ENCODE measurements at regions not wholly inside any gene's neighbourhood (a gene's known extent, or its start where the extent isn't known, plus 50 kb on each side); places are given as distances from the start of the nearest gene placed in this dataset.

GRCh38 chr18:77573571-77573970 lies 323.9 kb downstream of the GALR1 start:
- DNase-seq (ENCODE audit: low read depth), result no peak

- DNase-seq (ENCODE audit: low read depth), result no peak
These were observed 341.4 kb downstream of the GALR1 start for GRCh38 chr18:77590943-77591515.

DNA sequence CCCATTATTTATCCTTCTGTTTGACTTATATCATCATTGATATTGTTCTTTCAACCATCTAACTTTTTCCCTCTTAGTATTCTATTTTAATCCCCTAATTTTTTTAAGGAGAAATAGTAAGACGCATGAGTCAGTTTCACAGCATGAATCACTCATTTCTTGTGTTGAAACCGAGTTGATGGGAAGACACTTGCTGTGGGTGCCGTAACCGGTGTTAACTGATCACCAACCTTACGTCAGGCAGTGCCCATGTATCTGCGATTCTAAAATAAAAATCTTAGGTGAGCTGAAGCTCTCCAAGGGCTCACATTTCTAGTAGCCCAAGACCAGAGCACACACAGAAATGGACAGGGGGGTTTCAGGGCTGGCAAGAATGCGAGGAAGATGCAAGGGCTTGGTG lies 348.1 kb downstream of the GALR1 start:
- no peak for DNase-seq (ENCODE audit: low read depth)

GRCh38 chr18:77600674-77601073 lies 351.0 kb downstream of the GALR1 start:
- DNase-seq (ENCODE audit: low read depth), result no peak

- DNase-seq (ENCODE audit: low read depth), result no peak
These were observed 351.9 kb downstream of the GALR1 start for GRCh38 chr18:77601567-77601966.

GRCh38 chr18:77607087-77607486 lies 357.4 kb downstream of the GALR1 start:
- no peak for DNase-seq (ENCODE audit: low read depth)

- DNase-seq (ENCODE audit: low read depth), result no peak
These were observed 359.2 kb downstream of the GALR1 start for GRCh38 chr18:77608807-77609206.

DNA sequence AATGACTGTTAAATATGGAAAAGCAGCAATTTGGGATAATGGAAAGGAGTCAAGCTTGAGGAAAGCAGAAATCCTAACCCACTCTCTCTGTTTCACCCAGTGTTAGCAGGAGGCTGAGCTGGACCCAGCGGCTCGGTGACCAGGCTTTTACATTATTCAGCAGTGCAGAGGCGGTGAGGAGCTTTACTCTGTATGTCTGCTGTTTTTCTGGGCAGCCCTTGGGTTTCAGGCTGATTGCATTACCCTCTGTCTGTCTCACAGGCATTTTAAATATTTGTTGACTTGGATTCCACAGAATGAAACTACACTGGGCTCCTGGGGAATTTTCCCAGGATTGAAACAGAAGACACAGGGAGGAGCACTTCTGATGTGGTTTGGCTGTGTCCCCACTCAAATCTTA lies 368.0 kb downstream of the GALR1 start:
- DNase-seq (ENCODE audit: low read depth), result no peak

DNA sequence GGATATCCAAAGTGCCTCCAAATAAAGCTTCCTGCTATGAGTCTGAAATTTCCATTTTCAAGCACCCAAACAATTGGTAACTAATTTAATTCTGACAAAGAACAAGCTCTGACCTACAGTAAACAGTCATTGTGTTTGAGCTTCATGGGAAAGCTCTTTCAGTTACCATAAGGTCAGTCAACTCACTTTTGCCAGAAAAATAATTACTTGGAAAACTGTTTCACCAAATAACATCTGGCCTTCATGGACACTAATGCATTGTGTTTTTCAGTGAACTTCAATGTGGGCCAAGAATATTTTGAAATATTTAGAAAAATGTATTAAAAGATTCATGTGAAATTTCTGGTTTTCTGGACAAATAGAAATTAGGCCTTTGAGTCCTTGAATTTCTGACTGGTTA lies 369.9 kb downstream of the GALR1 start:
- no peak for DNase-seq (ENCODE audit: low read depth)

- DNase-seq (ENCODE audit: low read depth), result no peak
These were observed 372.5 kb downstream of the GALR1 start for GRCh38 chr18:77622009-77622692.

DNA sequence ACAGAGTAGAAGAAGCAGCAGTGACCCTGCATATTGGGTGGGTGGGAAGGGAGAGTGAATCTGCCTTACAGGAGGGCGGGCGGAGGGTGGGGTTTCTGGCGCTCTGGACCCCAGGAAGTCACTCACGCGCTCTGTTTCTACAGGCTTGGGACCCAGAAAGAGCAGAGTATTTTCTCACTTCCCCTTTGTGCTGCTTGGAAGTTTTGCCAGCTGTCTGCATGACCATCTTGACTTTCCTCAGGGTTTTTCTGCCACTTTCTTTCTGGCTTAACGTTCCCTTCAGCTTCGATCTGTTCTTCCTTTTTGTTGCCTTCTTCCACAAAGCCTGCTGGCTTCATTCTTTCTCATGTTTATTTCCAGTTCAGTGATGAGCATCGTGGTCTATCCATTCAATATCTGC lies 383.1 kb downstream of the GALR1 start:
- DNase-seq (ENCODE audit: low read depth), result no peak

DNA sequence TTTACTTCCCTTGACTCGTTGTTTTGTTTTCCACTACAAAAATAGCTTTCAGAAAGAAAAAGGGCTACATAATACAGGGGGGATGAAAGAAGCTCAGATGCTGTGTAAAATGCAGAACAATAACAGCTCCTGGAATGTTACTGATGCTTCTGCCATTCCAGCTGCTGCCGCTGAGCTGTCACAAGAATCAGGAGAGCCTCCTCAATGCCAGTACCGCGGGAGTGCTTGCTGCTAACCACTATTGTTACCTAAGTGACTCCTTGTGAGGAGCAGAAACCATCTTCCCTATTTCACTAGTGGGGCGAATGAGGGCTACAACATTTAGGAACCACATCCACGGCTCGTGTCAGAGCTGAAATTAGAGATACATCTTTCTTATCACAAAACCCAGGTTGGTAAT lies 384.8 kb downstream of the GALR1 start:
- no peak for DNase-seq (ENCODE audit: low read depth)

- DNase-seq (ENCODE audit: low read depth), result no peak
These were observed 385.8 kb downstream of the GALR1 start for GRCh38 chr18:77635451-77635850.

- no peak for DNase-seq (ENCODE audit: low read depth)
These were observed 386.2 kb downstream of the GALR1 start for GRCh38 chr18:77635858-77636257.

DNA sequence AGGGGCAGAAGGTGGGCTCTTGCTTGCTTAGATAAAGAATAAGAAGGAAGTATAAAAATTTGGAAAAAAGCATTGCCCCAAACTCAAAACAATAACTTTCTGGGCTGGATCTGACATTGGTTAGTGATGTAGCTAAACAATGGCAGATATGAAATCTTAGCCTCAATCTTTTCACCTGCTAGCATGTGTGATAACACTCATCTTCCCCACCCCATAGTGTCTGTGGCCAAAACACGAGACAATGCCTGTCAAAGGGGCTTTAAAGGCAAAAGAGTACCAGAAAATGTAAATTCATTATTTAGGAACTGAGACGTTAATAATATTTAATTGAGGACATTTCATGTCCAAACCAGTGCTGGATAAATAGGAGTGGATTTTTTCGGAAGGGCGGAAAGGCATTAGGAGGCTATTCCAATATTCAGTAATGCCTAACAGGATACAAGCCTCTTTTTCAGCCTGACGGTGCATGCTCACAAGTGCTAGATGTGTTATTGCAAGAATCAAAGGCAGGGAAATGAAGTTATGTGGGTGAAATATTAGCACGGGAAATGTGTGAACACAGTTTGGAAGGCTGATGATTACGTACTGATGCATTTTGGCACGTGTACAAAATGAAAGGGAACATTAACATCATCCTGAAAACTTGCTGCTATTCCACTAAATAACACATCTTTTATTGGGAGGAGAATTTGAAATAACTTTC lies 395.7 kb downstream of the GALR1 start:
- DNase-seq (ENCODE audit: low read depth), result no peak

GRCh38 chr18:77647472-77647871 lies 397.8 kb downstream of the GALR1 start:
- DNase-seq (ENCODE audit: low read depth), result no peak

DNA sequence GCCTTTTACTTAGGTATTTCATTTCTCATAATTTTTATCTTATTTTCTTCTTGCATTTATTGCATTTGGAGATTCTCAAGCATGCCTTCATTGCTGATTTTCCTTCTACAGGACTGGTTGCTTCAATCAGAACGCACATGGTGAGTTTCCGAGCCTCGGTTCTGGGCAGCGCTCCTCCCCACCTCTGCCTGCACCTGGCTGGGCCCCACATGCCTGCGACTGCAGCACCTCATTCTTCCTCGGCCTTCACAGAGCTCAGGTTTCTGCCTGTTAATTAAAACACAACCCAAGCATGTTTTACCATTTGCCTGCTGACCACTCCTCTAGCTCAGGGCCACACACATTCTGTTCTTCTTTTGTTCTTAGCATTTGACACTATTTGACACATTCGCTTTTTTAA lies 398.8 kb downstream of the GALR1 start:
- no peak for DNase-seq (ENCODE audit: low read depth)

- peak; percentile 25 for DNase-seq (ENCODE audit: low read depth)
These were observed 401.2 kb downstream of the GALR1 start for GRCh38 chr18:77650799-77651385.

DNA sequence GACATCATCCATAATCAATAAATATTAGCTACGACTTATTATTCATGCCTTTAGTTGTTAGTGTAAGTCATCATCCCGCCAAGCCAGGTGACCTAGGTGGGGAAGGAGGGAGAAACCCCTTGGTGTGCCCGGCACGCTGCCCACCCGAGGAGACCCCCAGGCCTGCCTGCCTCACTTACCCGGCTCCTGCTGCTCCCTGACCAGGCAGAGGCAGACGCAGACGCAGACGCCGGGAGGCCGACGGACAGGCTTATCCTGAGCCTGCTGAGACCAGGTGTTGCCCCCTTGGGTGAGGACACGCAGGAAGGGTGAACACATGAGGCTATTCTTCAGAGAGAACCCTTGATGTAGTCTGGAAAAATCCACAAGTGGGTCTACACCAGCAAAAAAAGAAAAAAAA lies 401.8 kb downstream of the GALR1 start:
- DNase-seq (ENCODE audit: low read depth), result no peak

GRCh38 chr18:77653792-77654191 lies 404.1 kb downstream of the GALR1 start:
- no peak for DNase-seq (ENCODE audit: low read depth)

- DNase-seq (ENCODE audit: low read depth), result no peak
These were observed 404.7 kb downstream of the GALR1 start for GRCh38 chr18:77654302-77654701.

DNA sequence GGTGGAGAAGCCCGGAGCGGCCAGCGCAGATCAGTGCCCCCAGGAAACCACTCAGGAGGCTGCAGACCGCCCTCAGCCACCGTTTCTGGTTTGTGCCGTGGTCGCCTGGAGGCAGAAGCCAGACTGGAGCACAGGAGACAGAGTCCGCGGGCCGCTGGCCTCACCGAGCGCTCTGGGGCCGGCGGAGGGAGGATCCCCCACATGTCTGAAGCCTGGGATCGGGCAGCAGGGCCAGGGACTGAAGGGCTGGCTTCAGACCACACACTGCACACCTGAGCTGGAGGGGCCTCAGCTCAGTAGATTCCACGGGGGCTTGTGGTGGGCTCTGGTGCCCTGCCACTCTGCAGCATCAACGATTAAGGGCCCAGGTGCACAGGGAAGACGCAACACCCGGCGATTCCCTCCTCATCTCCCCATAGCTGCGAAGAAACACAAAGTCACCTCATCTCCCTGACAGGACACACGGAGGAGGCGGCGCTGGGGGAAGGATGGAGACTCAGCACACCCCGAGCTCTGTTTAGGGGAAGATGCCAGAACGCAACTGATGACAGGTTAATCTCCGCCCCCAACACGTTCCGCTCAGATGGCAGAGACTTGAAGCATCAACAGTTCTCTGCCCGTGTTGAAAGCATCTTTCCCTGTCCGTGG lies 408.1 kb downstream of the GALR1 start:
- no peak for DNase-seq (ENCODE audit: low read depth)

GRCh38 chr18:77658299-77658662 lies 408.6 kb downstream of the GALR1 start:
- no peak for DNase-seq (ENCODE audit: low read depth)

Data from activated gamma-delta T cell treated with anti-CD3 and anti-CD28 coated beads, Interleukin-2, amount 50 U/mL, for 16 hours (primary cell).